MM.1S (cell line): ENCODE measurements at regions not wholly inside any gene's neighbourhood (a gene's known extent, or its start where the extent isn't known, plus 50 kb on each side); places are given as distances from the start of the nearest gene placed in this dataset.

ENCODE experiments used
- CTCF ChIP-seq: fragments of 300-600 bp; sonication (generic); IDR thresholded peaks from 2 replicates; pipeline ENCODE4 v1.5.1; 2016; ENCODE audit warnings: antibody characterized with exemption, low read length, mixed read lengths
- EZH2 ChIP-seq: fragments of 300-600 bp; sonication (generic); optimal IDR thresholded peaks from 2 replicates; pipeline ENCODE3; 2017; ENCODE audit warnings: low read depth, mild to moderate bottlenecking, antibody characterized with exemption, low read length, mixed read lengths

DNA sequence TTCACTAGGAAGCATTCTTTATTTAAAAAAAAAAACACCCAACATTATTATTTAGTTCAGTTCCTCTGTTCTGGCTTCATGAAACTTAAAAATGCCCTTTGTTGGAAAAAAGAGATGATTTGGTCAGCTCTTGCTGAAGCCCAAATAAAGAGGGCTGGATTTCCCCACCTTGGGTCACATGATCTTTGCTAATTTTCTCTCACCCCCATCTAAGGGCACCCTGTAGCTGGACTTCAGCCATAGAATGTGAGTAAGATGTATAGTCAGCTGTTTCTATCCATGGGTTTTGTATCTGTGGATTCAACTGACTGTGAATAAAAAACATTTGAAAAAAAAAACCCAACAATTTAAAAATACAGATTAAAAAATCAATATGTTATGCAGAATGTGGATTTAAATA, 213.9 kb upstream of the SULF2 start:
- TF ChIP-seq CTCF = no peak
- TF ChIP-seq EZH2 = no peak
